ENCODE measurements at regions not wholly inside any gene's neighbourhood (a gene's known extent, or its start where the extent isn't known, plus 50 kb on each side); places are given as distances from the start of the nearest gene placed in this dataset.
A peak's percentile ranks its signal among the peaks of the same experiment; 100 is the strongest.

- Histone ChIP-seq H4K20me1 (ENCODE audit: insufficient read depth, low read length) (no peaks in the 10 kb centered on the region), H3K4me3 (ENCODE audit: low read depth in 1 of 2, low read length in 2 of 2) (no peak overlapping the region), H3K27ac (ENCODE audit: low read length) (no peak overlapping the region), H2AFZ (ENCODE audit: low read depth, low read length) (no peak overlapping the region), H3K4me2 (ENCODE audit: insufficient read depth, low read length) (no peak overlapping the region), H3K4me1 (ENCODE audit: insufficient read depth, low read length) (no peaks in the 10 kb centered on the region), H3K36me3 (ENCODE audit: insufficient read depth, low read length) (no peaks in the 10 kb centered on the region), H3K27me3 (ENCODE audit: insufficient read depth, low read length, poor library complexity) (no peaks in the 10 kb centered on the region), H3K9me3 (ENCODE audit: insufficient read depth, low read length, severe bottlenecking) (peaks cover 6% of the 10 kb centered on the region), H3K79me2 (ENCODE audit: insufficient read depth, low read length) (no peaks in the 10 kb centered on the region), H3K9ac (ENCODE audit: low read depth, low read length) (no peak overlapping the region)
- TF ChIP-seq CTCF (IDR thresholded peaks at IDR 0.05; ENCODE audit: borderline replicate concordance, extremely low read depth, low read length, poor library complexity, severe bottlenecking), result no peak
- no peak for TF ChIP-seq EZH2 (IDR thresholded peaks at IDR 0.05; ENCODE audit: borderline replicate concordance, low read depth, low read length, severe bottlenecking)
- ATAC-seq (ENCODE audit: insufficient read depth, low read depth) (no peak), DNase-seq (no peak)
These were observed 380.0 kb downstream of the HHIPL2 start for GRCh38 chr1:222167896-222168295.

- H3K4me3 ChIP-seq (ENCODE audit: low read depth in 1 of 2, low read length in 2 of 2), result no peak overlapping the region
- TF ChIP-seq EZH2 (IDR thresholded peaks at IDR 0.05; ENCODE audit: borderline replicate concordance, low read depth, low read length, severe bottlenecking) (no peak), CTCF (IDR thresholded peaks at IDR 0.05; ENCODE audit: borderline replicate concordance, extremely low read depth, low read length, poor library complexity, severe bottlenecking) (peak; percentile 62)
- peak; percentile 20 for DNase-seq
- no peaks in the 10 kb centered on the region for H3K36me3 ChIP-seq (ENCODE audit: insufficient read depth, low read length)
- H3K4me1 ChIP-seq (ENCODE audit: insufficient read depth, low read length), result no peaks in the 10 kb centered on the region
- no peak overlapping the region for H3K4me2 ChIP-seq (ENCODE audit: insufficient read depth, low read length)
- no peak for ATAC-seq (ENCODE audit: insufficient read depth, low read depth)
- no peak overlapping the region for H3K27ac ChIP-seq (ENCODE audit: low read length)
- H4K20me1 ChIP-seq (ENCODE audit: insufficient read depth, low read length), result no peaks in the 10 kb centered on the region
- H2AFZ ChIP-seq (ENCODE audit: low read depth, low read length), result no peak overlapping the region
- H3K27me3 ChIP-seq (ENCODE audit: insufficient read depth, low read length, poor library complexity), result no peaks in the 10 kb centered on the region
- H3K79me2 ChIP-seq (ENCODE audit: insufficient read depth, low read length), result no peaks in the 10 kb centered on the region
- no peak overlapping the region for H3K9ac ChIP-seq (ENCODE audit: low read depth, low read length)
- H3K9me3 ChIP-seq (ENCODE audit: insufficient read depth, low read length, severe bottlenecking), result peaks cover 6% of the 10 kb centered on the region
These were observed 380.8 kb downstream of the HHIPL2 start for GRCh38 chr1:222167111-222167510.

- Histone ChIP-seq H3K27ac (ENCODE audit: low read length) (no peak overlapping the region), H2AFZ (ENCODE audit: low read depth, low read length) (no peak overlapping the region), H4K20me1 (ENCODE audit: insufficient read depth, low read length) (no peaks in the 10 kb centered on the region), H3K9me3 (ENCODE audit: insufficient read depth, low read length, severe bottlenecking) (peaks cover 2% of the 10 kb centered on the region), H3K4me2 (ENCODE audit: insufficient read depth, low read length) (no peak overlapping the region), H3K36me3 (ENCODE audit: insufficient read depth, low read length) (no peaks in the 10 kb centered on the region), H3K4me1 (ENCODE audit: insufficient read depth, low read length) (no peaks in the 10 kb centered on the region), H3K4me3 (ENCODE audit: low read depth in 1 of 2, low read length in 2 of 2) (no peak overlapping the region), H3K9ac (ENCODE audit: low read depth, low read length) (no peak overlapping the region), H3K79me2 (ENCODE audit: insufficient read depth, low read length) (no peaks in the 10 kb centered on the region), H3K27me3 (ENCODE audit: insufficient read depth, low read length, poor library complexity) (no peaks in the 10 kb centered on the region)
- ATAC-seq (ENCODE audit: insufficient read depth, low read depth) (no peak), DNase-seq (no peak)
- no peak for TF ChIP-seq CTCF (IDR thresholded peaks at IDR 0.05; ENCODE audit: borderline replicate concordance, extremely low read depth, low read length, poor library complexity, severe bottlenecking)
- no peak for TF ChIP-seq EZH2 (IDR thresholded peaks at IDR 0.05; ENCODE audit: borderline replicate concordance, low read depth, low read length, severe bottlenecking)
These were observed 382.3 kb downstream of the HHIPL2 start for GRCh38 chr1:222165629-222166028.

GRCh38 chr1:222163895-222164294 is 384.0 kb downstream of the HHIPL2 start:
- DNase-seq (no peak), ATAC-seq (ENCODE audit: insufficient read depth, low read depth) (no peak)
- Histone ChIP-seq H3K9ac (ENCODE audit: low read depth, low read length) (no peak overlapping the region), H3K27me3 (ENCODE audit: insufficient read depth, low read length, poor library complexity) (no peaks in the 10 kb centered on the region), H3K9me3 (ENCODE audit: insufficient read depth, low read length, severe bottlenecking) (no peaks in the 10 kb centered on the region), H4K20me1 (ENCODE audit: insufficient read depth, low read length) (no peaks in the 10 kb centered on the region), H3K4me1 (ENCODE audit: insufficient read depth, low read length) (no peaks in the 10 kb centered on the region), H3K79me2 (ENCODE audit: insufficient read depth, low read length) (no peaks in the 10 kb centered on the region), H3K4me2 (ENCODE audit: insufficient read depth, low read length) (no peak overlapping the region), H2AFZ (ENCODE audit: low read depth, low read length) (no peak overlapping the region), H3K4me3 (ENCODE audit: low read depth in 1 of 2, low read length in 2 of 2) (no peak overlapping the region), H3K27ac (ENCODE audit: low read length) (no peak overlapping the region), H3K36me3 (ENCODE audit: insufficient read depth, low read length) (no peaks in the 10 kb centered on the region)
- no peak for TF ChIP-seq EZH2 (IDR thresholded peaks at IDR 0.05; ENCODE audit: borderline replicate concordance, low read depth, low read length, severe bottlenecking)
- TF ChIP-seq CTCF (IDR thresholded peaks at IDR 0.05; ENCODE audit: borderline replicate concordance, extremely low read depth, low read length, poor library complexity, severe bottlenecking), result no peak

Data from DND-41 (cell line).